ENCODE measurements at regions not wholly inside any gene's neighbourhood (a gene's known extent, or its start where the extent isn't known, plus 50 kb on each side); places are given as distances from the start of the nearest gene placed in this dataset.

DNA sequence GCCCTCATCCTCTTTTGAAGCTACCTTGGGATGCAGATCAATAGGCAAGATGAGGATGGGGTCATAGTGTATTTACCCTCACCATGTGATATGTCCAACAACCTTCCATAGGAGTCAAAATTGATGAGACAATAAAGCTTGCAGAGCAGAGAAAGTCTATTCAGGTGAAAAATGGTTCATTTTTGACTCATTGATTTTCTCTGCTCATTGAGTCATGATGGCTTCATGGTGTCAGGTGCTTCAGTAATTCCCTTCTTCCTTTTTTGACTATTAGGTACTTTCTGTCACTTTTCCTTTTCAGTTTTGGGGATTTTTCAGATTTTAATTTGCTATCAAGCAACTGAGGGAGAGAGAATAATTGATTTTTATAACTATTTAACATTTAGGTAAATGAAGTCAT lies 55.9 kb upstream of the IL2 start:
- Histone ChIP-seq H3K4me2 (ENCODE audit: low read length) (no peak overlapping the region), H2AFZ (ENCODE audit: low read depth, low read length, poor library complexity, severe bottlenecking) (no peak overlapping the region), H3K27me3 (ENCODE audit: insufficient read depth, low read length) (no peaks in the 10 kb centered on the region), H3K9me2 (ENCODE audit: insufficient read depth) (no peaks in the 10 kb centered on the region), H3K79me2 (ENCODE audit: insufficient read depth, low read length) (no peaks in the 10 kb centered on the region), H4K20me1 (ENCODE audit: insufficient read depth) (no peaks in the 10 kb centered on the region), H3K4me1 (ENCODE audit: control insufficient read depth in 1 of 2, insufficient read depth in 2 of 2, low read length in 2 of 2) (no peaks in the 10 kb centered on the region), H3K36me3 (ENCODE audit: control insufficient read depth in 1 of 2, insufficient read depth in 2 of 2, low read length in 2 of 2) (no peaks in the 10 kb centered on the region), H3K27ac (ENCODE audit: low read depth, low read length) (no peak overlapping the region), H3K4me3 (replicated peaks in 1 of 2; ENCODE audit: low read depth in 1 of 2, low read length in 2 of 2) (no peak overlapping the region), H3K9me3 (ENCODE audit: control insufficient read depth in 1 of 2, insufficient read depth in 1 of 2, low read depth in 1 of 2, low read length in 2 of 2) (no peaks in the 10 kb centered on the region), H3K9ac (ENCODE audit: low read length) (no peak overlapping the region)
- intact Hi-C loops (cut with micrococcal nuclease) = no loop called here
- DNase-seq (ENCODE audit: low read depth, low spot score) (no peak), ATAC-seq (no peak)
- no TSS peak for BruUV-seq (replicated peaks)
- POLR2A ChIA-PET = no interaction called here
- no peak for TF ChIP-seq RAD21 (IDR thresholded peaks at IDR 0.05; ENCODE audit: low read depth)
- TF ChIP-seq POLR2A (IDR thresholded peaks at IDR 0.05; ENCODE audit: borderline replicate concordance, extremely low read depth, insufficient read depth, insufficient read length) = no peak
- TF ChIP-seq, protein P1, sequence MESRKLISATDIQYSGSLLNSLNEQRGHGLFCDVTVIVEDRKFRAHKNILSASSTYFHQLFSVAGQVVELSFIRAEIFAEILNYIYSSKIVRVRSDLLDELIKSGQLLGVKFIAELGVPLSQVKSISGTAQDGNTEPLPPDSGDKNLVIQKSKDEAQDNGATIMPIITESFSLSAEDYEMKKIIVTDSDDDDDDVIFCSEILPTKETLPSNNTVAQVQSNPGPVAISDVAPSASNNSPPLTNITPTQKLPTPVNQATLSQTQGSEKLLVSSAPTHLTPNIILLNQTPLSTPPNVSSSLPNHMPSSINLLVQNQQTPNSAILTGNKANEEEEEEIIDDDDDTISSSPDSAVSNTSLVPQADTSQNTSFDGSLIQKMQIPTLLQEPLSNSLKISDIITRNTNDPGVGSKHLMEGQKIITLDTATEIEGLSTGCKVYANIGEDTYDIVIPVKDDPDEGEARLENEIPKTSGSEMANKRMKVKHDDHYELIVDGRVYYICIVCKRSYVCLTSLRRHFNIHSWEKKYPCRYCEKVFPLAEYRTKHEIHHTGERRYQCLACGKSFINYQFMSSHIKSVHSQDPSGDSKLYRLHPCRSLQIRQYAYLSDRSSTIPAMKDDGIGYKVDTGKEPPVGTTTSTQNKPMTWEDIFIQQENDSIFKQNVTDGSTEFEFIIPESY (IDR thresholded peaks at IDR 0.05; ENCODE audit: extremely low read depth, insufficient replicate concordance, low read length) = no peak
- no peak for TF ChIP-seq ZFX (IDR thresholded peaks at IDR 0.05)
- TF ChIP-seq, protein P2, sequence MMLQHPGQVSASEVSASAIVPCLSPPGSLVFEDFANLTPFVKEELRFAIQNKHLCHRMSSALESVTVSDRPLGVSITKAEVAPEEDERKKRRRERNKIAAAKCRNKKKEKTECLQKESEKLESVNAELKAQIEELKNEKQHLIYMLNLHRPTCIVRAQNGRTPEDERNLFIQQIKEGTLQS (IDR thresholded peaks at IDR 0.05) = no peak
- no peak for TF ChIP-seq FOSL1 (IDR thresholded peaks at IDR 0.05; ENCODE audit: low read depth)
- no peak for TF ChIP-seq SRF (IDR thresholded peaks at IDR 0.05; ENCODE audit: low read depth)
- TF ChIP-seq, protein P3, sequence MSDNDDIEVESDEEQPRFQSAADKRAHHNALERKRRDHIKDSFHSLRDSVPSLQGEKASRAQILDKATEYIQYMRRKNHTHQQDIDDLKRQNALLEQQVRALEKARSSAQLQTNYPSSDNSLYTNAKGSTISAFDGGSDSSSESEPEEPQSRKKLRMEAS (IDR thresholded peaks at IDR 0.05) = no peak
- TF ChIP-seq CTCF (IDR thresholded peaks at IDR 0.05 in 2 of 3, conservative IDR thresholded peaks at IDR 0.05 in 1 of 3; ENCODE audit: borderline replicate concordance in 1 of 3, insufficient read depth in 1 of 3, low read depth in 2 of 3, low read length in 2 of 3) = no peak
- TF ChIP-seq EZH2phosphoT487 (IDR thresholded peaks at IDR 0.05; ENCODE audit: borderline replicate concordance) = no peak
- TF ChIP-seq CBX3 (IDR thresholded peaks at IDR 0.05; ENCODE audit: low read depth) = no peak
- TF ChIP-seq REST (IDR thresholded peaks at IDR 0.05; ENCODE audit: low read depth) = no peak
- RAD21 ChIA-PET (ENCODE audit: low non-redundant PET in 1 of 2, low total read pairs in 2 of 2, uncharacterized antibody in 2 of 2, unreplicated experiment in 2 of 2) = no interaction called here
- CTCF ChIA-PET = no interaction called here
